ENCODE measurements at regions not wholly inside any gene's neighbourhood (a gene's known extent, or its start where the extent isn't known, plus 50 kb on each side); places are given as distances from the start of the nearest gene placed in this dataset.

DNA sequence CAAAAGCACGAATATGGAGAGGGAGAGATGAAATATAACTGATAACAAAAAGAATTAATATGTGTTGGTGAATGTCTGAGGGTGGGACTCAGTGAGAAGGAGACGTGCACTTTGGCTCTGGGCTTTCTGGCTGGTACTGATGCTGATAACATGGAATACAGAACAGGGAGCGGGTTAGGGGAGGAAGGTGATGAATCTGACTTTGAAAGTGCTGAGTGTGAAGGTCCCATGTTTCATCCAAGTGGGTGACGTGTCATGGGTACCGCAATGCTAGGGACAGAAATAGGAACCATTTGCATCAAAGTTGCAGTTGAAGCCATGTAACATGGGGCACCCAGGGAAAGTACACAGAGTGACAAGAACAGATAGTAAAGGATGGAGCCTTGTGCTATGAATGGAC, 236.6 kb upstream of the MYO3A start:
- H3K4me3 ChIP-seq (ENCODE audit: low read length), result no peak overlapping the region
- H3K9me3 ChIP-seq (ENCODE audit: low read depth, low read length), result no peaks in the 10 kb centered on the region
- no peaks in the 10 kb centered on the region for H3K4me1 ChIP-seq (ENCODE audit: insufficient read depth, low read length)
- H3K27me3 ChIP-seq (ENCODE audit: insufficient read depth, low read length), result no peaks in the 10 kb centered on the region

DNA sequence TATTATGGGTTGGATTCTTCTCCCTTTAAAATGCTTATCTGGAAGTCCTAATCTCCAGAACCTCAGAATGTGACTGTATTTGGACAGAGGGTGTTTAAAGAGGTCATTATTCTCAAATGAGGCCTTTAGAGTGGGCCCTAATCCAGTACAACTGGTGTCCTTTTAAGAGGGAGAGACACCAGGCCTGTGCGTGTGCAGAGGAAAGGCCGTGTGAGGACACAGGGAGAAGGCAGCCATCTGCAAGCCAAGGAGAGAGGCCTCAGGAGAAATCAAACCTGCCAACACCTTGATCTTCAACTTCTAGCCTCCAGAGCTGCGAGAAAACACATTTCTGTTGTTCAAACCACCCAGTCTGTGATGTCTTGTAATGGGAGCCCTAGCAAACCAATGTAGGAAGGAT, 235.4 kb upstream of the MYO3A start:
- Histone ChIP-seq H3K4me3 (ENCODE audit: low read length) (no peak overlapping the region), H3K27me3 (ENCODE audit: insufficient read depth, low read length) (no peaks in the 10 kb centered on the region), H3K4me1 (ENCODE audit: insufficient read depth, low read length) (no peaks in the 10 kb centered on the region), H3K9me3 (ENCODE audit: low read depth, low read length) (no peaks in the 10 kb centered on the region)

DNA sequence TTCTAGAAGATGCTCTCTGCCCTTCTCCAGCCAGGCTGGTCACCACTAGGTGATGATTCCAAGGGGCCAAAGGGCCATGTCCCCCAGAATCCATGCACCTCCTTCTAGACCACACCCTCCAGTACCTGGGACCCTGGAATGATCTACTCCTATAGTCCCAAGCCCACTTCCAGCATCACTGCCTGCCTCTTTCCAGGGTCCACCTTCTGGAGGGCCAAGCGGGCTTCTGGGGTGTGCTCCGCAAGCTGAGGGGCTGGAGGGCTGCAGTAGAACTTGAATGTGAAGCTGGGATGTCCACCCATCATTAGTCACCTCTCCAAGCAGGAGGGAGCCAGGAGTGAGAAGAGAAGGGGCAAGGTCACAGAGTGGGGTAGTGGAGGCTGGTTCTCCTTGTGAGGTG, 234.4 kb upstream of the MYO3A start:
- Histone ChIP-seq H3K9me3 (ENCODE audit: low read depth, low read length) (no peaks in the 10 kb centered on the region), H3K4me1 (ENCODE audit: insufficient read depth, low read length) (no peaks in the 10 kb centered on the region), H3K4me3 (ENCODE audit: low read length) (no peak overlapping the region), H3K27me3 (ENCODE audit: insufficient read depth, low read length) (no peaks in the 10 kb centered on the region)

DNA sequence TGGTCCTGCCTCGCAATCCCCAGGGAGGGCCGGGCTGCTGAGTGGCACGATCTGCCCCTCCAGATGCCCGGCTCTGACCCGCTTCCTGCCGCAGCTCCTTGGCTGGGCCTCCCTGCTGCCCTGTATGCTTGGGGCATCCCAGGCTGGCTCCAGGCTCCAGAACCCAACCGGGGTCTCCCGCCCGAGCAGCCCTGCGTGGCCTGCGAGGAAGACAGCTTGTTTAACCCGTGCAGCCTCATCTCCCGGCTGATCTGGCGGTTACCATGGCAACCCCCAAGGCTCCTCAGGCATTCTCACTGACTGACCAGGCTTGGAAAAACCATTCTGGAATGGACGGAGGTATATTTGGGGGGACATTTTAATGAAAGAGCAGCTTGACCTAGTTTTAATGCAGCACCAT, 232.4 kb upstream of the MYO3A start:
- no peaks in the 10 kb centered on the region for H3K9me3 ChIP-seq (ENCODE audit: low read depth, low read length)
- no peak overlapping the region for H3K4me3 ChIP-seq (ENCODE audit: low read length)
- no peaks in the 10 kb centered on the region for H3K27me3 ChIP-seq (ENCODE audit: insufficient read depth, low read length)
- no peaks in the 10 kb centered on the region for H3K4me1 ChIP-seq (ENCODE audit: insufficient read depth, low read length)

DNA sequence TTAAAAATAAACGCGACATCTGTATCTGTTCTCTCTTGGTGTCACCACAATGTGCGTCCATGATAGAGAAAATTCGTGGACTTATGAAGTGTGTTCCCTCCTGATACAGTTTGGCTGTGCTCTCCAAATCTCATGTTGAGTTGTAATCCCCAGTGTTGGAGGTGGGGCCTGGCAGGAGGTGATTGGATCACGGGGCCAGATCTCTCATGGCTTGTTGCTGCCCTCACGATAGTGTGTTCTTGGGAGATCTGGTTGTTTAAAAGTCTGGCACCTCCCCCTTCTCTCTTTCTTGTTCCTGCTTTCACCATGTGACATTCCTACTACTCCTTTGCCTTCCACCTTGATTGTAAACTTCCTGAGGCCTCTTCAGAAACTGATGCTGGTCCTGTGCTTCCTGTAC, 229.4 kb upstream of the MYO3A start:
- no peaks in the 10 kb centered on the region for H3K9me3 ChIP-seq (ENCODE audit: low read depth, low read length)
- H3K27me3 ChIP-seq (ENCODE audit: insufficient read depth, low read length), result no peaks in the 10 kb centered on the region
- H3K4me1 ChIP-seq (ENCODE audit: insufficient read depth, low read length), result no peaks in the 10 kb centered on the region
- no peak overlapping the region for H3K4me3 ChIP-seq (ENCODE audit: low read length)

DNA sequence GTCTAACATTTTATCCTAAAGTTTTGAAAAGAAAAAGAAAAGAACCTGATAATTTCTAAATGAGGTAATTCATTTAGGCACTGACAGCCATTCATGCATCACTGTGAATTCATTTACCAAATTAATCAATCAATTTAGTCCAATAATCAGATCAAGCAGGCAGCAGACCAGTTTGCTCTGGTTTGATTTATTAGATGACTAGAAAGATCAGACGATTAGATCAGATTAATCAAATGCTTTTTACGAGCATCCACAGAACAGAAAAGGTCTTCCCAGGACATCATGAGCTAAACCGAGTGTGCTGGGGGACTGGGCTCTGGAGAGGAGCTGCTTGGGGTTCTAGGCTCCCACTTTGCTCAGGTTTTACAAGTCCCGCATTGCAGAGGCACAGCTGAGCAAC, 226.5 kb upstream of the MYO3A start:
- Histone ChIP-seq H3K4me3 (ENCODE audit: low read length) (no peak overlapping the region), H3K9me3 (ENCODE audit: low read depth, low read length) (no peaks in the 10 kb centered on the region), H3K4me1 (ENCODE audit: insufficient read depth, low read length) (no peaks in the 10 kb centered on the region), H3K27me3 (ENCODE audit: insufficient read depth, low read length) (no peaks in the 10 kb centered on the region)

DNA sequence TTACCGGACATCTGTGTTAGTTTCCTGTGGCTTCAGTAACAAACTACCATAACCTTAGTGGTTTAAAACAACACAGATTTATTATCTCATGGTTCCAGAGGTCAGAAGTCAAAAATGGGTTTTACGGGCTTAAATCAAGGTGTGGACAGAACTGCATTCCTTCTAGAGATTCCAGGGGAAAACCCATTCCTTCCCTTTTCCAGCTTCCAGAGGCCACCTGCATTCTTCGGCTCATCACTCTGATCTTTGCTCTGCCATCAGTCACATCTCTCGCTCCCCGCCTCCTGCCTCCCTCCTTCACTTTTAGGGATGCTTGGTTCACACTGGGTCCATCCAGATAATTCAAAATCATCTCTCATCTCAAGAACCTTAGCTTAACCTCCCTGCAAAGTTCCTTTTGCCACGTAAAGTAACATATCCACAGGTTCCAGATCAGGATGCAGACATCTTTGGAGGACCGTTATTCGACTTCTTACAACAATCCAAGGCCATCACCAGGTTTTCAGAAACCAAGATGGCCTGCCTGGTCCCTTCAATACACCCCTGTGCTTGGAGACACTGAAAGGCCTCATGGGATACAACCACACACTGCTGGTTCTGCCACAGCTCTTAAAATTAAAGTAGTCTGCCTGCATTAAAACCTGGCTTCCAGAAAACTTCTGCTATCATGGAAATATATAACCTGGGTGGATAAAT, 225.9 kb upstream of the MYO3A start:
- Histone ChIP-seq H3K9me3 (ENCODE audit: low read depth, low read length) (no peaks in the 10 kb centered on the region), H3K4me3 (ENCODE audit: low read length) (no peak overlapping the region), H3K27me3 (ENCODE audit: insufficient read depth, low read length) (no peaks in the 10 kb centered on the region), H3K4me1 (ENCODE audit: insufficient read depth, low read length) (no peaks in the 10 kb centered on the region)

DNA sequence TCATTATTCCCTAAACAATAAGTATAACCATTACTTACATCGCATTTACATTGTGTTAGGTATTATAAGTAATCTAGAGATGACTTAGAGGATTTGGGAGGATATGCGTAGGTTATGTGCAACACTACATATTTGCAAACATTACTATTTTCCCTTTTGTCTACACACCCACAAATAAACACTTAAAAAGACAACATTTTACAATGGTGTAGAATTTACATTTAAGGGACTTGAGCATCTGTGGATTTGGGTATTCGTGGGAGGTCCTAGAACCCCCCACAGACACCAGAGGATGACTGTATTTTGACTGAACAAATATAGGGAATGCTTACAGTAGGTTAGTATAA, 220.2 kb upstream of the MYO3A start:
- H3K4me3 ChIP-seq (ENCODE audit: low read length), result no peak overlapping the region
- no peaks in the 10 kb centered on the region for H3K4me1 ChIP-seq (ENCODE audit: insufficient read depth, low read length)
- no peaks in the 10 kb centered on the region for H3K27me3 ChIP-seq (ENCODE audit: insufficient read depth, low read length)
- H3K9me3 ChIP-seq (ENCODE audit: low read depth, low read length), result no peaks in the 10 kb centered on the region

DNA sequence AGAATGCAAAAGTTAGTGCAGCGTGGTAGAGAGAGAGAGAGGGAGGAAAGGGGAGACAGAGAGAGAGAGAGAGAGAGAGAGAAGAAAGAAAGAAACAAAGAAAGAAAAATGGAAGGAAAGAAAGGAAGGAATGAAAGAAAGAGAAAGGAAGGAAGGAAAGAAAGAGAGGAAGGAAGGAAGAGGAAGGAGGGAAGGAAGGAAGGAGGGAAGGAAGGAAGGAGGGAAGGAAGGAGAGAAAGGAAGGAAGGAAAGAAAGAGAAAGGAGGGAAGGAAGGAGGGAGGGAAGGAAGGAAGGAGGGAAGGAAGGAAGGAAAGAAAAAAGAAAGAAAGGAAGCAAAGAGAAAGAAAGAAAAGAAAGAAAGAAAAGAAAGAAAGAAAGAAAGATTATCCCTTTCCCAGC, 209.8 kb upstream of the MYO3A start:
- Histone ChIP-seq H3K4me1 (ENCODE audit: insufficient read depth, low read length) (no peaks in the 10 kb centered on the region), H3K9me3 (ENCODE audit: low read depth, low read length) (no peaks in the 10 kb centered on the region), H3K4me3 (ENCODE audit: low read length) (no peak overlapping the region), H3K27me3 (ENCODE audit: insufficient read depth, low read length) (no peaks in the 10 kb centered on the region)

DNA sequence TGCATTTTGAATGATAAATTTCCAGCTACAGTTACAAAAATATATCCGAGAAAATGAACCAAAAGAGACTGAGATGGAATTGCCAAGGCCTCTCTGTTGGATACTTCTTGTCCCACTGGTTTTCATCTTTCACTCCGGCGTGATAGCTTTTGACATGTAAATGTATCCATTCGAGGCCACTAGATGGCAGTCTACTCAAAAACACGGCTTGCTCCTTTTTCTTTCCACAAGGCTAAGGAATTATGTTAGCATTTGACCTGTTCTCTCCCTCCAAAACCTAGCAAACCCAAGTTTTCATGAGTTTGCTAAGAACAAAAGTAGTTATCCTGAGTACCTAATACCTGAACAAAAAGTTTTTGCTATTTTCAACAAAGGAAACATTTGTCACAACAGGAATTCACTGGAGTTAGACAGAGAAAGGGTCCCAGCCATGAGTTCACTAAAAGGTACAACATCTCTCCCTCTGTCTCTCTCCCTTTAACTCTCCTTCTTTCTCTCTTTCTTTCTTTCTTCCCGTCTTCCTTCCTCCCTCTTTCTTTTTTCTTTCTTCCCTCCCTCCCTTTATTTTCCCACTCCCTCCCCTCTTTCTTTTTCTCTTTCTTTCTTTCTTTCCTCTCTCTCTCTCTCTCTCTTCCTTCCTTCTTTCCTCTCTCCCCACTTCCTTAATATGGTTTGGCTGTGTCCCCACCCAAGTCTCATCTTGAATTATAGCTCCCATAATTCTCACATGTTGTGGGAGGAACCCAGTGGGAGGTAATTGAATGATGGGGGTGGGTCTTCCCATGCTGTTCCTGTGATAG, 207.9 kb upstream of the MYO3A start:
- H3K9me3 ChIP-seq (ENCODE audit: low read depth, low read length), result no peaks in the 10 kb centered on the region
- H3K4me3 ChIP-seq (ENCODE audit: low read length), result no peak overlapping the region
- H3K4me1 ChIP-seq (ENCODE audit: insufficient read depth, low read length), result no peaks in the 10 kb centered on the region

DNA sequence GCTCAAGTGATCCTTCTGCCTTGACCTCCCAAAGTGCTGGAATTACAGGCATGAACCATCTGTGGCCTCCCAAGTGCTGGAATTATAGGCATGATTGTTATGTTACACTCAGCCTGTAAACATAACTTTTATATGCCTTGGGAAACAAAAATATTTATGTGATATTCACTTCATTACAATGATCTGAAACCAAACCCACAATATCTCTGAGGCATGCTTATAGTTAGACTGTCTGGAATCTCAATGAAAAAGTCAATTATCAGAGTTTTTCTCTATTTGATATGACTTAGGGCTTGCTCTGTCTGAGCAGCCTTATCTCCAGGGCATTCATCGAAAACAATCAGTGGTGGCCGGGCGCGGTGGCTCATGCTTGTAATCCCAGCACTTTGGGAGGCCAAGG, 195.3 kb upstream of the MYO3A start:
- H3K9me3 ChIP-seq (ENCODE audit: low read depth, low read length), result no peaks in the 10 kb centered on the region
- H3K4me3 ChIP-seq (ENCODE audit: low read length), result no peak overlapping the region
- H3K4me1 ChIP-seq (ENCODE audit: insufficient read depth, low read length), result no peaks in the 10 kb centered on the region
- H3K27me3 ChIP-seq (ENCODE audit: insufficient read depth, low read length), result no peaks in the 10 kb centered on the region

More for the DNA sequence above, 207.9 kb upstream of the MYO3A start:
- H3K27me3 ChIP-seq (ENCODE audit: insufficient read depth, low read length), result no peaks in the 10 kb centered on the region

DNA sequence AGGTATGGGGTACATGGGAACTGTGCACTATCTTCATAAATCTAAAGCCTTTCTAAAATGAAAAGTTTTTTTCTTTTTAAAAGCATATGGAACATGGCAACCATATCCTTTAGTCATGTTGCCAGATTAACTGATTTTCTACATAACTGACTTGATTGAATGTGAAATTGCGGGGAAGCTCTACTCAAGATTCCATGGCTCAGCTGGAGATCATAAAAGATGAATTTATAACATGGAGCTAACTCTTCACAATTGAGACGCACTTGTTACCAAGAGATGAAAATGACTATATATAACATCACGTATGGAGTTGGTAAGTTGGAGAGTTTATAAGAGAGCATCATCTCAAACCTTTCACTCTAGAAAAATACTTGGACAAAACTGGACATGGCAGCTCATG, 190.2 kb upstream of the MYO3A start:
- H3K4me1 ChIP-seq (ENCODE audit: insufficient read depth, low read length), result no peaks in the 10 kb centered on the region
- H3K9me3 ChIP-seq (ENCODE audit: low read depth, low read length), result no peaks in the 10 kb centered on the region
- no peak overlapping the region for H3K4me3 ChIP-seq (ENCODE audit: low read length)
- H3K27me3 ChIP-seq (ENCODE audit: insufficient read depth, low read length), result no peaks in the 10 kb centered on the region

DNA sequence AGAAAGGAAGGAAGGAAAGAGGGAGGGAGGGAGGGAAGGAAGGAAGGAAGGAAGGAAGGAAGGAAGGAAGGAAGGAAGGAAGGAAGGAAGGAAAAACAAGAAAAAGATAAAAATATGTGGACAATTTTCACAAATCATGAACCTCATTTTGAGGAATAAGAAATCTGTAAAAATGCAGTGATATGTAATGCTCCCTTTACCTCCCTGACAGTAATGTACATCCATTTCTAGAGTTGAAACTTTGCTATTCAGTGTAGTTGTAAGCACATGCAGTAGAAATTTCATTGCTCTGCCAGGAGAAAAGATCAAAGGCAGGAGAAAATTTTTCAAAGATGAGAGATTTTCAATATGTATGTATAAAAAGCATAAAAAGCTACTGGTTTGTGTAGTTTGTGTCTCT, 189.5 kb upstream of the MYO3A start:
- no peaks in the 10 kb centered on the region for H3K4me1 ChIP-seq (ENCODE audit: insufficient read depth, low read length)
- no peaks in the 10 kb centered on the region for H3K27me3 ChIP-seq (ENCODE audit: insufficient read depth, low read length)
- no peak overlapping the region for H3K4me3 ChIP-seq (ENCODE audit: low read length)
- H3K9me3 ChIP-seq (ENCODE audit: low read depth, low read length), result no peaks in the 10 kb centered on the region

DNA sequence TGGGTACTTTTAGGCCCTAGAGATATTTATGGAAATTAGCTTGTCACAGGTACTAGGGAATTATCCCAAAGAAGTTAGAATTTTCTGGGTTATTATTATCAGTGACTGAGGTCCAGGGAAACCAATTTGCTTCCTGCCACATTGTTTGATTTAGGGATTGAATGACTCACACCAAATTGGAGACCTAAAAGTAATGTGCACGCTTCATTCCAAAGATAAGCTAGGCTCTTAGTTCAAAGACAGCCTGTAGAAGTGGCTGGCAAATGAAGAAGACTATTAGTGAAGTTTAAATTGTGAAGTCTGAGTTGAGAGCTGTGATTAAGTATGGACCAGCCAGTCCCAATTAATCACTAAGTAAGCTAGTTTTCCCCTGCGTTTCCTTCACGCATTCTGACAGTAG, 188.1 kb upstream of the MYO3A start:
- H3K4me3 ChIP-seq (ENCODE audit: low read length), result no peak overlapping the region
- no peaks in the 10 kb centered on the region for H3K27me3 ChIP-seq (ENCODE audit: insufficient read depth, low read length)
- H3K9me3 ChIP-seq (ENCODE audit: low read depth, low read length), result no peaks in the 10 kb centered on the region
- H3K4me1 ChIP-seq (ENCODE audit: insufficient read depth, low read length), result no peaks in the 10 kb centered on the region

DNA sequence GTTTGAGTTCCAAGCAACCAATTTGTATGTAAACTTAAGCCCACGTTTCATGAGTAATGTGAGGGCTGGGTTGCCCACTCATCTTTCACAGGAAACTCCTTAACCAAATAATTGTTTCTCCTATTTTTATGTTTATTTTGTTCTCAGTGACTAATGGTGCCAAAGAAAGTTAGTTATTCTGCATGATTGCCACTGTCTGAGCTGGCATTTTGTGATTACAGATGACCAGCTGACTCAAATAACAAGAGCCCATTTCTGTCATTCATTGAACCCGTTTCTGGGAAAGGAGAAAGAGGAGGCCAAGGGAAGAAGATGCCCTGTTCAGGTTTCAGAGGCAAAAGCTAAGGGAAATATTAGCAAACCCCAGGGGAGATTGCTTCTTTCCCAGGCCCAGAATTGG, 186.9 kb upstream of the MYO3A start:
- H3K4me3 ChIP-seq (ENCODE audit: low read length), result no peak overlapping the region
- H3K9me3 ChIP-seq (ENCODE audit: low read depth, low read length), result no peaks in the 10 kb centered on the region

DNA sequence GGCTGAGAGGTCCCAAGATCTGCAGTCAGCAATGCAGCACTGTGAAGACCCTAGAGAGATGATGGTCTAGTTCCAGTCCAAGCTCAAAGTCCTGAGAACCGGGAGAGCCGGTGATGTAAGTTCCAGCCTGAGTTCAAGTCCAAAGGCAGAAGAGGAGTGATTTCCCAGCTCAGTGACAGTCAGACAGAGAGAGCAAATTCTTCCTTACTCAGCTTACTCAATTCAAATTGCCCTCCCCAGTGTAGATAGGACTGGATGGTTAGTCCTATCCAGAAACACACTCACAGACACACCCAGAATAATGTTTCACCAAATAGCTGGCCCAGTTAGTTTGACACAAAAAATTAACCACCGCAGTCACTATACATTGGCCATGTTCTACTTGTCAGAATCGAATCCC, 185.5 kb upstream of the MYO3A start:
- Histone ChIP-seq H3K9me3 (ENCODE audit: low read depth, low read length) (no peaks in the 10 kb centered on the region), H3K4me3 (ENCODE audit: low read length) (no peak overlapping the region), H3K27me3 (ENCODE audit: insufficient read depth, low read length) (no peaks in the 10 kb centered on the region), H3K4me1 (ENCODE audit: insufficient read depth, low read length) (peaks cover 8% of the 10 kb centered on the region)

More for the DNA sequence above, 186.9 kb upstream of the MYO3A start:
- no peaks in the 10 kb centered on the region for H3K4me1 ChIP-seq (ENCODE audit: insufficient read depth, low read length)
- no peaks in the 10 kb centered on the region for H3K27me3 ChIP-seq (ENCODE audit: insufficient read depth, low read length)

Measured in mononuclear cell (primary cell).